ENCODE measurements at regions not wholly inside any gene's neighbourhood (a gene's known extent, or its start where the extent isn't known, plus 50 kb on each side); places are given as distances from the start of the nearest gene placed in this dataset.

- TF ChIP-seq SAP30 (IDR thresholded peaks at IDR 0.05; ENCODE audit: insufficient read depth, insufficient replicate concordance, low read length) (no peak), CTCF (IDR thresholded peaks at IDR 0.05; ENCODE audit: control extremely low read depth in 1 of 3, insufficient read depth in 1 of 3, low read depth in 1 of 3, low read length in 3 of 3) (no peak), CREB1 (IDR thresholded peaks at IDR 0.05) (no peak)
These were observed 1363.2 kb upstream of the ADGRL4 start (continued) for GRCh38 chr1:80369780-80370179.

Data from H1 (cell line).